Activated T-helper 2 cell treated with anti-CD3 and anti-CD28 coated beads, Interferon-gamma antibody, Interleukin-2, Interleukin-4, amounts not matched to agents 10 μg/mL and 5 μg/mL and 100 μg/mL, durations not matched to agents 14 hours and 24 hours and 36 hours (primary cell): ENCODE measurements at regions not wholly inside any gene's neighbourhood (a gene's known extent, or its start where the extent isn't known, plus 50 kb on each side); places are given as distances from the start of the nearest gene placed in this dataset.

Source experiments
- DNase-seq: peaks from one replicate; pipeline ENCODE4 v3.0.0; 2021; ENCODE audit warnings: low spot score
- H3K27ac Mint-ChIP-seq: one replicate; pipeline ENCODE4 v1.8.0; 2021; ENCODE audit warnings: mixed read lengths
- H3K27me3 Mint-ChIP-seq: one replicate; pipeline ENCODE4 v1.8.0; 2021; ENCODE audit warnings: low read depth, mixed read lengths
- H3K36me3 Mint-ChIP-seq: one replicate; pipeline ENCODE4 v1.8.0; 2021; ENCODE audit warnings: low read depth, mixed read lengths
- H3K4me1 Mint-ChIP-seq: one replicate; pipeline ENCODE4 v1.8.0; 2021; ENCODE audit warnings: low read depth, mixed read lengths
- H3K4me3 Mint-ChIP-seq: one replicate; pipeline ENCODE4 v1.8.0; 2021; ENCODE audit warnings: low read depth, mild to moderate bottlenecking, moderate library complexity, mixed read lengths
- H3K9me3 Mint-ChIP-seq: one replicate; pipeline ENCODE4 v1.8.0; 2021; ENCODE audit warnings: mixed read lengths
- intact Hi-C: fragments of 100-400 bp; cut with micrococcal nuclease; formaldehyde crosslinking; loops from one replicate; pipeline ENCODE4 v1.15.1; 2023

DNA sequence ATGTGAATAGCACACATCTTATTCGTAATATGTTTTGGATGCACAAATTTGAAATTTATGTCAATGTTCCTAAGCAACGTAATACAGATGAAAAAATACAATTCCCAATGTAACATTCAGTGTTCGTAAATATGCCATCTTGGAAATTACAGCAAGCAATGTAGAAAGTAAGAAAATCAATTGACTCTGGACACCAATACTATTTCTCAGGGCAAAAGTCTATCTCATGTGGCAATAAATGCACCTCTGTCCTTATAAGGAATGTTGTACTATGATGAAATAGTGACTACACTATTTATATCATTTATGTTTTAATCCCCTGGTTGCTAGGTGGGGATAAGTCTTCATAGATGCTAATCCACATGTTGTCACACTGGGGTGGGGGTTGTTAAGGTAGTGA lies 251.2 kb downstream of the GXYLT1 start:
- Mint-ChIP-seq H3K27me3 (no peaks in the 10 kb centered on the region), H3K4me3 (no peak overlapping the region), H3K27ac (no peak overlapping the region), H3K36me3 (no peaks in the 10 kb centered on the region), H3K4me1 (no peaks in the 10 kb centered on the region), H3K9me3 (peaks cover 7% of the 10 kb centered on the region)
- DNase-seq = no peak
- intact Hi-C loops = no loop called here

DNA sequence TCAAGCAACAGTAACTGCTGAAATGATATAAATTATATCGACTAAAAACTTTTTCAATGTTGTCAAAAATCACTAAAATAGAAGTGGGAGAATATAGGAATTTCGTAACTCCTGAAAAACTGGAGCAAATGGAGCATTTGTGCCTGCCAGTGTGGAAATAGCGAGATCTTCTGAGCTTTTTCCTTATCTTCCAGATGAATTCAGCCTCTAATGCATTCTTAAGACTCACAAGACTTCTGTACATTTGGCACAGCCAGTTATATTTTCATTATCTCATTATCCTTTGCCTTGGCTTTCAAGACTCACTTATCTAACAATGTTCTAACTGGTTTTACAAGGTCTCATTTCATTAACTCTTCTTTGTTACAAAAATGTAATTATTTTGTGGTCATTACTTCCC lies 252.4 kb downstream of the GXYLT1 start:
- Mint-ChIP-seq H3K4me1 (no peaks in the 10 kb centered on the region), H3K9me3 (no peaks in the 10 kb centered on the region), H3K27me3 (no peaks in the 10 kb centered on the region), H3K36me3 (no peaks in the 10 kb centered on the region), H3K4me3 (no peak overlapping the region), H3K27ac (no peak overlapping the region)
- intact Hi-C loops = no loop called here
- no peak for DNase-seq

DNA sequence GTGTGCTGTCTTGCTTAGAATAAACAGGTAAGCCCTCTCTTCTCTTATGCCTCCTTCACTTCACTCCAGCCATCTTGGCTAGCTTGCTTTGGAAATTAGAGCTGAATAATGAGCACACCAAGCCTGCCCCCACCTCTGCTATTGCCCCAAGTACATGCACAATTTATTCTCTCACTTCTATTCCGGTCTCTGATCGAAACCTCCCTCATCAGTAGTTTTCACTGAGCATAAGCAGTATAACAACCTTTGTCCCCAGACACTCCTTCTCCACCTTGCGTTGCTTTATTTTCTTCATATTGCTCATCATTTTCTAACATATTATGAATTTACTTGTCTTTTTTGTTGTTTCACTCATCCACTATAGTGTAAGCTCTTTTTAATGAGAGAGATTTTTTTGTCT lies 253.4 kb downstream of the GXYLT1 start:
- H3K4me1 Mint-ChIP-seq = no peaks in the 10 kb centered on the region
- H3K36me3 Mint-ChIP-seq = no peaks in the 10 kb centered on the region

DNA sequence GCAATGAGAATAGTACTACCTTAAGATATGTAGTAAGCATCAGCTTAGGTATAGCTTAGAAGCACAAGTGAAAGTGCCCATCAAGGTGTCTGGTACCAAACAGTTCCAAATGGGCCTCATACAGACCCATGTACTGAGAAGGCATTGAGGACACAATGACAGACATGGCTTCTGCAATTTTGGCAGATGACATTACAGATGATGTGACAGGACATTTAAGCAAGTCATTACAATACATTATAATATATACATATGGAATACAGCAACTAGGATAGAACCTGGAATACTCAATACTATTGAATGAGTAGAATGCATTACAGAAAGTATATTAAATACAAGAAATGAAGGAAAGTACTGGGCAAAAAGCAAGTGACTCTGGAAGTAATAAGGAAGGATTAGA lies 256.4 kb downstream of the GXYLT1 start:
- Mint-ChIP-seq H3K36me3 (no peaks in the 10 kb centered on the region), H3K4me3 (no peak overlapping the region), H3K4me1 (no peaks in the 10 kb centered on the region), H3K27me3 (no peaks in the 10 kb centered on the region), H3K9me3 (no peaks in the 10 kb centered on the region), H3K27ac (no peak overlapping the region)
- intact Hi-C loops = no loop called here
- no peak for DNase-seq

More for the DNA sequence above, 253.4 kb downstream of the GXYLT1 start:
- Mint-ChIP-seq H3K27ac (no peak overlapping the region), H3K27me3 (no peaks in the 10 kb centered on the region), H3K9me3 (no peaks in the 10 kb centered on the region), H3K4me3 (no peak overlapping the region)
- intact Hi-C loops = no loop called here
- DNase-seq = no peak

DNA sequence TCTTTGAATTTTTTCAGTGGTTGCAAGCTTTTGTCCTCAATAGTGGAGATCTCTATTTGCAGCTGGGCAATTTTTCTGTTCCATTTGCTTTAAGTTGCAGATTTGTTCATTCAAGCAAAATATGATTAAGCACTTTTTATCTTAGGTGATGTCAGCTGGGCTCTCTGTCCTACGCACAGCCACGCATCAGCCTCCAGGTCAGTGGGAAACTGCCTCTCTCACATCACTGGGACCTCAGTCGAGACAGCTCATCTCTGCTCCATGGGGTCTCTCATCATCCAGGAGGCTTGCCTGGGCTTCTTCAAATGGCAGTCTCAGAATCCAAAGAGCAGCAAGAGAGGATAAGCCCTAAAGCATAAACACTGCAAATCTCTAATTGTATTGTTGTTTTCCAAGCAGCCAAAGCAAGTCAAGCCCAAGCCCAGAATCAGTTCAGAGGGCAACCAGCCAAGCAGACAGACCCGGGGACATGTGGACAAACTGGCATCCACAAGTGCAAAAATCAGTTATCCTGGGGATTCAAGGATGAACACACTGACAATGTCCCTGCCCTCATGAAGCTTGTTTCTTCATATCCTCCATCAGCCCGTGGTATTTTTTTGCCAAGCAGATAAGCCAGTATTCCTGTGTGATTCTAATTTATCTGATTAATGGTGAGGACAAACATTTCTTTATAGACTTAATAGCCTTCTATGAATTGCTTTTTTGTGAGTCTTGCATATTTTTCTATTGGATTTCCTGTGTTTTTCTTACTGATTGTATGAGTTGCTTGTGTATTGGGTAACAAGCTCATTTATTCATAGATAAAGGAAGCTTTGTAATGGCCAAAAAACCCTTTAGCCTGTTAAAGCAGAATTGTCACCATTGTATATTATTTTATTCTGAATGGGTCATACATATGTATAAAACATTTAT lies 262.5 kb downstream of the GXYLT1 start:
- H3K36me3 Mint-ChIP-seq = no peaks in the 10 kb centered on the region
- H3K4me1 Mint-ChIP-seq = no peaks in the 10 kb centered on the region
- H3K9me3 Mint-ChIP-seq = no peaks in the 10 kb centered on the region
- no peaks in the 10 kb centered on the region for H3K27me3 Mint-ChIP-seq
- no peak overlapping the region for H3K27ac Mint-ChIP-seq
- no peak for DNase-seq
- H3K4me3 Mint-ChIP-seq = no peak overlapping the region
- intact Hi-C loops = no loop called here

DNA sequence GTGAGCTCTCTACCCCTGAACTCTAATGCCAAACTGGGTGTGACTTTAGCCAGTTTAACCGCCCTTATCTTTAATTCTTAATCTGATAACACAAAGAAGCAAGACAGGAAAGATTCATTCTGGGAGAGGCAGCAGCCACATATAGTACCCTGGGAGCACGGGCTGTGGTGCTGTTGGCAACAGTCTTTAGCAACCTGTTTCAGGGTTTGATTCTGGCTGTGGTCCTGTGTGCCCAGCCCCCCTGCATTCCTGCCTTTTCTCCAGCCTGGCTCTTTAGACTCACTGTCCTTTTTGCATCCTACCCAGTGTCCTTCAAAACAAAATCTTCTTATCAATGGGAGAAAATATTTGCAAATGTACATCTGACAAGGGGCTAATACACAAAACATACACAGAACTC lies 275.2 kb downstream of the GXYLT1 start:
- Mint-ChIP-seq H3K4me1 (no peaks in the 10 kb centered on the region), H3K4me3 (no peak overlapping the region)
- intact Hi-C loops = no loop called here

DNA sequence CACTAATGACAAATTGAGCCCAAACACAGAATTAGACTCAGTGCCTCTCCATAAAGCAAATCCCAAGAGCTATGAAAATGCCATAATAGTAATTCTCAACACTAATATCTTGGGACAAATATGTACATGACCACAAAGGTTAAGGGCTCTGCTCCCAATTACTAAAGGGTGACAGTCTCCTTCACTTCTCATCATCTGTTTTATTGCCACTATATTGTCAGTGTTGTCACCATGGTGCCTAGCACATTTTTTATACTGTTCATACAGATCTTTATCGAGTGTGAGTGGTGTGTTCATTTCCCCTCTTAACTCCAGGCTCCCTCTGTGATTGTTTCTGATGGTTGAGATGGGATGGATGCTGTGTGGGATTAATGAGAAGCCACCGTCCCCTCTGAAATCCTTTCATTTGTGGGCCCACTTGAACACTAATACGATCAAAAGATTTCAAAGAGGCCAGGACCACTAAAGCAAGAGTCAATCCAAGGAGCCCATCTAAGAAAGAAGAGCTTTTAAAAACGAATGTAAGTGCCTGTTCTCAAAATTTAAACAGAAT lies 277.7 kb downstream of the GXYLT1 start:
- H3K4me3 Mint-ChIP-seq = no peak overlapping the region
- H3K36me3 Mint-ChIP-seq = no peaks in the 10 kb centered on the region
- DNase-seq = no peak
- intact Hi-C loops = no loop called here
- H3K27ac Mint-ChIP-seq = no peak overlapping the region
- H3K27me3 Mint-ChIP-seq = no peaks in the 10 kb centered on the region
- H3K9me3 Mint-ChIP-seq = no peaks in the 10 kb centered on the region
- no peaks in the 10 kb centered on the region for H3K4me1 Mint-ChIP-seq

More for the DNA sequence above, 275.2 kb downstream of the GXYLT1 start:
- Mint-ChIP-seq H3K27ac (no peak overlapping the region), H3K27me3 (no peaks in the 10 kb centered on the region), H3K9me3 (no peaks in the 10 kb centered on the region), H3K36me3 (no peaks in the 10 kb centered on the region)
- no peak for DNase-seq

DNA sequence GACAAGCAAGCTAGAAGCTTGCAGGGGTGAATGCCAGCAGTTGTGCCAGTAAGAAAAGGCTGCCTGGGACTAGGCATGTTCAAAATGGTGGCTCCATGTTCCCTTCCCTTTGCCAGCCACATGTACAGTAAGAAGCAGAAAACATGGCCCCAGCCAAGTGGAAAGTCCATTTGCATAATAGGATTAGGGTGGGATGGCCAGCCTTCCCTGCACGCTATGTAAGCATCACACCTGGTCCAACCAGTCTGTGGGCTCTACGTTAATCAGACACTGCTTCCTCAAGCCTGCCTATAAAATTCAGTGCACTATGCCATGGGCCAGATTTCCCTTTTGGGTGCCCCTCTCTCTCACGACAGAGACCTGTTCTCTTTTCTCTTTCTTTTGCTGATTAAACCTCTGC lies 288.4 kb downstream of the GXYLT1 start:
- Mint-ChIP-seq H3K4me3 (no peak overlapping the region), H3K27me3 (no peaks in the 10 kb centered on the region), H3K9me3 (no peaks in the 10 kb centered on the region), H3K27ac (no peak overlapping the region), H3K36me3 (no peaks in the 10 kb centered on the region), H3K4me1 (no peaks in the 10 kb centered on the region)
- DNase-seq = no peak
- intact Hi-C loops = no loop called here

DNA sequence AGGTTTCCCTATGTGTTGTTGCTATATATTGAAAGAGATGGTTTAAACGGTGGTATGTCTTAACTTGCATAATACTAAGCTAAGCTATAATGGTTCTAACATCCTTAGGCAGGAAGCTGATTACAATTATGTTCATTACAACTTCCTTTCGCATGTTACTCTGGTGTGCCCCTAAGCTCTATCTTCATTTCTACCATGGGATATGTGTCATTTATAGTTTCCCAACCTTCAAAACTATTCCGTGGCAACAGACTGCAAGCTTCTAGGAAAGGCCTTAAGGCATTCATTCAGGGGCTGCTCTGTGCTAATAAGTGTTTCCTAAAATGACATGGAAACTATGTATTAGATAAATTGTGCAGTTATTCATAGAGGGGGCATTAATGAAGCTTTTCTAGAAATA lies 294.6 kb downstream of the GXYLT1 start:
- H3K4me1 Mint-ChIP-seq = no peaks in the 10 kb centered on the region
- no peaks in the 10 kb centered on the region for H3K9me3 Mint-ChIP-seq
- DNase-seq = no peak
- intact Hi-C loops = no loop called here
- no peak overlapping the region for H3K27ac Mint-ChIP-seq
- H3K4me3 Mint-ChIP-seq = no peak overlapping the region
- H3K36me3 Mint-ChIP-seq = no peaks in the 10 kb centered on the region
- H3K27me3 Mint-ChIP-seq = no peaks in the 10 kb centered on the region

DNA sequence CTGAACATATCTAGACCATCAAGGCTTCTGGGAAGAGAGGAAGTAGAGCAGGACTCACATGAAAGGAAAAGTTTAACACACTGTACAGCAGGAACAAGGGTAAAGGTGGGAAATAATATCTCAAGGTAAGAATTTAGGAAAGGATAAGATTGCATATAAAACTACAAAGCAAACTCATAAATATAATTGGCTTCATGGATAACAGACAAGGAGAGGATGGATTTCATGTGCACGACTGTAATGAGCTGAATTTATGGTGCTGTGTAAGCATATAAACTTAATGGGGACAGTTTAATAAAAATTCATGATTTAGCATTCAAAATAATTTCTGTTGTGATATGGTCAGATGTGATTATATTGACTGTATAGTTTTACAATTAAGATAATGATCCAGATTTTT lies 298.0 kb downstream of the GXYLT1 start:
- H3K27me3 Mint-ChIP-seq = no peaks in the 10 kb centered on the region
- H3K4me3 Mint-ChIP-seq = no peak overlapping the region
- H3K27ac Mint-ChIP-seq = no peak overlapping the region
- intact Hi-C loops = no loop called here
- no peaks in the 10 kb centered on the region for H3K9me3 Mint-ChIP-seq
- no peaks in the 10 kb centered on the region for H3K36me3 Mint-ChIP-seq
- H3K4me1 Mint-ChIP-seq = no peaks in the 10 kb centered on the region
- DNase-seq = no peak

DNA sequence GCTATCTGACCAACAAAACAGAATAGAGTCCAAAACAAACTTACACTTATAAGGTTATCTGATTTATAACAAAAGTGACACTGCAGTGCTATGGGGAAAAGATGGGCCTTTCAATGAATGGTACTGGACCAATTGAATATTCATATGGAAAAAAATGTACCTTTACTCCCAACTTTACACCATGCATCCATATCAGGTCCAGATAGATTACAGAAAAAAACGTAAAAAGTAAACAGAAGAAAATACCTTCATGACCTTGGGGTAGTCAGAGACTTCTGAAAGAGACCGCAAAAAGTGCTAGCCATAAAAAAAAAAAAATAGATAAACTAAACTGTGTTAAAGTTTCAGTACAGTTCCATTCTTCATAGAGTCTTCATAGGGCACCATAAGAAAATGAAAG lies 308.3 kb downstream of the GXYLT1 start:
- no peaks in the 10 kb centered on the region for H3K9me3 Mint-ChIP-seq
- no peak overlapping the region for H3K27ac Mint-ChIP-seq
- H3K36me3 Mint-ChIP-seq = no peaks in the 10 kb centered on the region
- H3K4me3 Mint-ChIP-seq = no peak overlapping the region
- H3K27me3 Mint-ChIP-seq = no peaks in the 10 kb centered on the region
- no peak for DNase-seq
- no peaks in the 10 kb centered on the region for H3K4me1 Mint-ChIP-seq
- intact Hi-C loops = no loop called here

DNA sequence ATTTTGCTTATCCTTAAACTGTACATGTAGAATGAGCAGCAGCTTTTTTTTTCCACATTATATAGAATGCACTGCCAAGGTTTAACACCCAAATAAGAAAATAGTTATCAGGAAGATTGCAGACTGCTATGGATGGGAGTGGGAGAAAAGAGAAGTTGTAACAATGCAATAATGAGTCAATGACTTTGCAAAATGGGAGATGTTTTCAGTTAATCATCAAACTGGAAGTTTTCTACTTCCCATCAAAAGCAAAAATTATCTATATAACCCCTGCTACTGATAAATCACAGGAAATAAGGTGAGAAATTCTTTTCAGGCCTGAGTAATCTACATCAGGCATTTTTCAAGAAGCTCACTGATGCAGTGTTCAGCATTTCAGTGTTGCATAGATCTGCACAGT lies 309.1 kb downstream of the GXYLT1 start:
- no peak for DNase-seq
- no peaks in the 10 kb centered on the region for H3K27me3 Mint-ChIP-seq
- H3K27ac Mint-ChIP-seq = no peak overlapping the region
- no peak overlapping the region for H3K4me3 Mint-ChIP-seq
- intact Hi-C loops = no loop called here
- H3K4me1 Mint-ChIP-seq = no peaks in the 10 kb centered on the region
- no peaks in the 10 kb centered on the region for H3K36me3 Mint-ChIP-seq
- H3K9me3 Mint-ChIP-seq = no peaks in the 10 kb centered on the region

DNA sequence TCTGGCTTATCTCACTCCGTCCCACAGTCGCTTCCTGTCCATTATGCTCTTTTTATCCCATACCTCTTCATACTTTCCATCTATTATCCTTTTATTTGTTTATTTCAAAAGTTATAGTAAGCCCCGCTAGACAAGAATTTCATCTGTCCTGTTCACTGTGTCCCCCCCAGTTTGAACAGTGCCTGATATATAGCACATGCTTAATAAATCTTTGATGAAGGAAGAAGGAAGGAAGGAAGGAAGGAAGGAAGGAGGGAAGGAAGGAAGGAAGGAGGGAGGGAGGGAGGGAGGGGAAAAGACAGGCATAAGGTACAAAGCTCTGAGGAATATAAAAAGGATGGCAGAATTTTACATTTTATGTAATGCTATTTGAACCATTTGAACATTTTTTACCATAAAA lies 324.7 kb downstream of the GXYLT1 start:
- H3K36me3 Mint-ChIP-seq = no peaks in the 10 kb centered on the region
- intact Hi-C loops = no loop called here
- no peak overlapping the region for H3K27ac Mint-ChIP-seq
- no peaks in the 10 kb centered on the region for H3K4me1 Mint-ChIP-seq
- no peak overlapping the region for H3K4me3 Mint-ChIP-seq
- no peak for DNase-seq
- no peaks in the 10 kb centered on the region for H3K27me3 Mint-ChIP-seq
- H3K9me3 Mint-ChIP-seq = no peaks in the 10 kb centered on the region
